Liver (tissue), 8 donors: ENCODE measurements at regions not wholly inside any gene's neighbourhood (a gene's known extent, or its start where the extent isn't known, plus 50 kb on each side); places are given as distances from the start of the nearest gene placed in this dataset.

Experiments
- DNase-seq: peaks from one replicate; pipeline ENCODE4 v3.0.0-alpha.2; 2017; ENCODE audit warnings: low spot score
- H3K27ac ChIP-seq, 2 donors: one replicate each; pipeline ENCODE4 v1.7.0; 2013; ENCODE audit warnings: inconsistent platforms in 2 of 2, low read length in 2 of 2, control low read depth in 1 of 2, low read depth in 1 of 2, mild to moderate bottlenecking in 1 of 2
- H3K27me3 ChIP-seq, 4 donors: one replicate each; pipeline versions ENCODE4 v1.6.1 to v1.7.0; 2013; ENCODE audit warnings: low read length in 3 of 4, inconsistent platforms in 1 of 4, mild to moderate bottlenecking in 1 of 4, moderate library complexity in 1 of 4; ENCODE audit not compliant: control insufficient read depth in 4 of 4, insufficient read depth in 4 of 4
- H3K36me3 ChIP-seq, 4 donors: one replicate each; pipeline versions ENCODE4 v1.6.1 to v1.7.0; 2013; ENCODE audit warnings: low read length in 3 of 4, mild to moderate bottlenecking in 3 of 4, low read depth in 1 of 4, moderate library complexity in 1 of 4; ENCODE audit not compliant: control insufficient read depth in 4 of 4, insufficient read depth in 3 of 4
- H3K4me1 ChIP-seq, 4 donors: one replicate each; pipeline versions ENCODE4 v1.6.1 to v1.7.0; 2013; ENCODE audit warnings: low read length in 3 of 4, mild to moderate bottlenecking in 3 of 4, moderate library complexity in 1 of 4; ENCODE audit not compliant: control insufficient read depth in 4 of 4, insufficient read depth in 4 of 4
- H3K4me3 ChIP-seq, 3 donors: one replicate each; pipeline versions ENCODE4 v1.6.1 to v1.7.0; 2013; ENCODE audit warnings: low read length in 3 of 3, control low read depth in 1 of 3, low read depth in 1 of 3, mild to moderate bottlenecking in 1 of 3
- H3K9ac ChIP-seq, 2 donors: one replicate each; pipeline ENCODE4 v1.7.0; 2013; ENCODE audit warnings: low read length in 2 of 2, mild to moderate bottlenecking in 2 of 2, moderate library complexity in 2 of 2, control low read depth in 1 of 2, low read depth in 1 of 2
- H3K9me3 ChIP-seq, 4 donors: one replicate each; pipeline versions ENCODE4 v1.6.1 to v1.7.0; 2013; ENCODE audit warnings: low read length in 3 of 4; ENCODE audit not compliant: control insufficient read depth in 4 of 4
- ATF3 ChIP-seq: IDR thresholded peaks from 2 replicates; pipeline ENCODE4 v1.6.1; 2016; ENCODE audit warnings: antibody characterized with exemption
- CTCF ChIP-seq: fragments of 150-350 bp; IDR thresholded peaks from 2 replicates; pipeline ENCODE4 v1.5.1; 2017; ENCODE audit warnings: improper control_type of control experiment, low read depth, low read length; ENCODE audit not compliant: missing input control
- EGR1 ChIP-seq, 2 donors: IDR thresholded peaks; 2 replicates each; pipeline ENCODE4 v1.6.1; 2016 to 2018; ENCODE audit warnings: antibody characterized with exemption in 2 of 2, low read depth in 2 of 2
- FOXA1 ChIP-seq: IDR thresholded peaks from 2 replicates; pipeline ENCODE4 v1.6.1; 2016; ENCODE audit warnings: antibody characterized with exemption
- FOXA2 ChIP-seq: IDR thresholded peaks from 2 replicates; pipeline ENCODE4 v1.6.1; 2016; ENCODE audit warnings: antibody characterized with exemption
- JUND ChIP-seq, 2 donors: IDR thresholded peaks; 2 replicates each; pipeline ENCODE4 v1.6.1; 2016; ENCODE audit warnings: antibody characterized with exemption in 2 of 2
- REST ChIP-seq: IDR thresholded peaks from 2 replicates; pipeline ENCODE4 v1.6.1; 2016; ENCODE audit warnings: antibody characterized with exemption, mild to moderate bottlenecking
- RXRA ChIP-seq, 2 donors: IDR thresholded peaks; 2 replicates each; pipeline ENCODE4 v1.6.1; 2017 to 2018; ENCODE audit warnings: antibody characterized with exemption in 2 of 2, mild to moderate bottlenecking in 1 of 2
- SP1 ChIP-seq: IDR thresholded peaks from 2 replicates; pipeline ENCODE4 v1.6.1; 2018; ENCODE audit warnings: antibody characterized with exemption, mild to moderate bottlenecking
- YY1 ChIP-seq: IDR thresholded peaks from 2 replicates; pipeline ENCODE4 v1.6.1; 2016; ENCODE audit warnings: antibody characterized with exemption, mild to moderate bottlenecking
- ZBTB33 ChIP-seq: IDR thresholded peaks from 2 replicates; pipeline ENCODE4 v1.6.1; 2016; ENCODE audit warnings: antibody characterized with exemption
- WGBS: extraction: QIAGEN DNeasy Blood & Tissue Kit; methylation state at CpG from one replicate; pipeline ENCODE4 v1.1.7; 2013; 5-methylcytosine and 5-hydroxymethylcytosine counted together
- donor health status: healthy.
- donor health status: healthy.
- donor health status: healthy.
- donor health status: healthy.
- donor health status: healthy.

- DNase-seq = no peak
- WGBS = 89% methylated on average over 3 of the region's 3 CpGs
- peaks cover 0 to 10% (median 5%) of the 10 kb centered on the region in 4 donors for H3K4me1 ChIP-seq
- H3K4me3 ChIP-seq = no peak overlapping the region
- no peaks in the 10 kb centered on the region for H3K27me3 ChIP-seq
- no peaks in the 10 kb centered on the region for H3K36me3 ChIP-seq
- TF ChIP-seq FOXA1 = no peak
- no peak for TF ChIP-seq JUND (IDR thresholded peaks at IDR 0.05)
- TF ChIP-seq RXRA (IDR thresholded peaks at IDR 0.05) = no peak
- TF ChIP-seq CTCF = no peak
- no peak for TF ChIP-seq YY1
- TF ChIP-seq ZBTB33 = no peak
- TF ChIP-seq REST = no peak
- H3K9me3 ChIP-seq = no peaks in the 10 kb centered on the region
- H3K27ac ChIP-seq = no peak overlapping the region
- no peak overlapping the region for H3K9ac ChIP-seq
These were observed 491.9 kb upstream of the PROK2 start for GRCh38 chr3:72276806-72277205.

- Histone ChIP-seq H3K27ac (no peak overlapping the region), H3K4me1 (peaks cover 6 to 21% (median 15%) of the 10 kb centered on the region in 4 donors), H3K27me3 (no peaks in the 10 kb centered on the region), H3K4me3 (no peak overlapping the region), H3K9me3 (no peaks in the 10 kb centered on the region), H3K9ac (no peak overlapping the region), H3K36me3 (no peaks in the 10 kb centered on the region)
- no peak for TF ChIP-seq EGR1 (IDR thresholded peaks at IDR 0.05; ENCODE audit: low read depth in 2 of 2)
- TF ChIP-seq FOXA2 = no peak
- no peak for TF ChIP-seq SP1
- TF ChIP-seq CTCF = no peak
- no peak for TF ChIP-seq RXRA (IDR thresholded peaks at IDR 0.05)
- TF ChIP-seq ATF3 = no peak
- DNase-seq = no peak
- WGBS = 77% methylated on average over 7 of the region's 7 CpGs
These were observed 490.4 kb upstream of the PROK2 start for GRCh38 chr3:72275331-72275751.
